Omental fat pad (tissue), 3 donors: ENCODE measurements at regions not wholly inside any gene's neighbourhood (a gene's known extent, or its start where the extent isn't known, plus 50 kb on each side); places are given as distances from the start of the nearest gene placed in this dataset.
"Not testable (repeated sequence)": the region's sequence is repeated elsewhere in the genome, so short reads cannot be mapped to it uniquely, and the experiment has no call there.

Experiments
- ATAC-seq: fragments of 150-250 bp; one replicate; pipeline ENCODE4 v1.9.1; 2016; ENCODE audit warnings: mild to moderate bottlenecking, moderate library complexity; ENCODE audit not compliant: low FRiP score
- DNase-seq: peaks from one replicate; pipeline ENCODE4 v3.0.0-alpha.2; 2019; ENCODE audit warnings: low spot score
- CTCF ChIP-seq, 3 donors: fragments of 450-650 bp; IDR thresholded peaks; one replicate each; pipeline ENCODE4 v1.5.1; 2016 to 2017; ENCODE audit warnings: antibody characterized with exemption in 3 of 3, mild to moderate bottlenecking in 3 of 3, moderate library complexity in 2 of 3

- ATAC-seq (no peak), DNase-seq (no peak)
- no peak for TF ChIP-seq CTCF (IDR thresholded peaks at IDR 0.05)
Measured at GRCh38 chr1:101128846-101129245, 103.3 kb upstream of the DPH5 start.

GRCh38 chr1:101128211-101128727 is 102.7 kb upstream of the DPH5 start:
- DNase-seq (no peak), ATAC-seq (no peak)
- no peak for TF ChIP-seq CTCF (IDR thresholded peaks at IDR 0.05)

GRCh38 chr1:101124405-101124804 is 98.8 kb upstream of the DPH5 start:
- ATAC-seq, result no peak
- DNase-seq, result no peak
- TF ChIP-seq CTCF (IDR thresholded peaks at IDR 0.05), result no peak

- not testable (repeated sequence) for ATAC-seq, DNase-seq
Measured at GRCh38 chr1:101123904-101124303, 98.3 kb upstream of the DPH5 start.

GRCh38 chr1:101122452-101123166 is 97.0 kb upstream of the DPH5 start:
- TF ChIP-seq CTCF (IDR thresholded peaks at IDR 0.05), result no peak
- DNase-seq, result no peak
- no peak for ATAC-seq

- no peak for ATAC-seq
- no peak for DNase-seq
- no peak for TF ChIP-seq CTCF (IDR thresholded peaks at IDR 0.05)
Measured at GRCh38 chr1:101121975-101122374, 96.4 kb upstream of the DPH5 start.

GRCh38 chr1:101121504-101121903 is 95.9 kb upstream of the DPH5 start:
- no peak for TF ChIP-seq CTCF (IDR thresholded peaks at IDR 0.05)
- DNase-seq (no peak), ATAC-seq (no peak)
